GM12878 (cell line): ENCODE measurements at regions not wholly inside any gene's neighbourhood (a gene's known extent, or its start where the extent isn't known, plus 50 kb on each side); places are given as distances from the start of the nearest gene placed in this dataset.

Experiments used
- ATAC-seq: fragments of 200-7000 bp; cut with Tn5 transposase; 3 replicates; pipeline ENCODE4 v1.9.1; 2020; ENCODE audit warnings: mild to moderate bottlenecking, moderate library complexity
- BruUV-seq: library from RNA; stranded (reverse); fragments of 400-500 nt; replicated peaks from 2 replicates; lab custom pipeline; 2021; lab: Mats Ljungman, UMichigan
- CTCF ChIA-PET: fragments of 300-600 bp; sonication (Branson Sonifier 250); formaldehyde crosslinking; extraction: SDS; loops from one replicate; lab custom pipeline; 2021; ENCODE audit warnings: inconsistent platforms; lab: Yijun Ruan, JAX
- POLR2A ChIA-PET: fragments of 350-600 bp; formaldehyde crosslinking; extraction: SDS; loops from one replicate; lab custom pipeline; 2021; ENCODE audit warnings: inconsistent platforms; lab: Charles Lee
- RAD21 ChIA-PET: fragments of 300-600 bp; sonication (Branson Sonifier 250); formaldehyde crosslinking; loops from one replicate; lab custom pipeline; 2023; ENCODE audit warnings: antibody characterized with exemption; ENCODE audit not compliant: unreplicated experiment; lab: Charles Lee
- SMC1A ChIA-PET: fragments of 300-600 bp; sonication (Branson Sonifier 250); formaldehyde crosslinking; loops from one replicate; lab custom pipeline; 2023; ENCODE audit not compliant: unreplicated experiment, uncharacterized antibody; lab: Charles Lee
- DNase-seq: peaks from one replicate; pipeline ENCODE4 v3.0.0-alpha.2; 2011; ENCODE audit warnings: low read depth, low spot score
- FAIRE-seq: peaks from 3 replicates; lab custom pipeline; 2011; peaks lifted over from hg19 to GRCh38; lab: Jason Lieb, UNC
- H2AFZ ChIP-seq: 2 replicates; pipeline ENCODE4 v1.6.0; 2011; ENCODE audit warnings: low read depth, low read length, control low read depth; ENCODE audit not compliant: control insufficient read depth
- H3K27ac ChIP-seq: 2 replicates; pipeline ENCODE4 v1.5.1; 2011; ENCODE audit warnings: control low read depth; ENCODE audit not compliant: control insufficient read depth, insufficient read depth
- H3K27me3 ChIP-seq, 2 experiments: replicated peaks in 1 of 2; 2 replicates each; pipeline versions ENCODE4 v1.6.0 to v1.6.1; 2011; ENCODE audit warnings: low read length in 1 of 2; ENCODE audit not compliant: control insufficient read depth in 2 of 2, insufficient read depth in 2 of 2
- H3K36me3 ChIP-seq, 2 experiments: 2 replicates each; pipeline ENCODE4 v1.5.1; 2011; ENCODE audit warnings: low read length in 1 of 2; ENCODE audit not compliant: control insufficient read depth in 2 of 2, insufficient read depth in 2 of 2
- H3K4me1 ChIP-seq: 2 replicates; pipeline ENCODE4 v1.6.1; 2011; ENCODE audit warnings: mild to moderate bottlenecking, low read length, moderate library complexity, mixed read lengths; ENCODE audit not compliant: control insufficient read depth, insufficient read depth
- H3K4me2 ChIP-seq: 2 replicates; pipeline ENCODE4 v1.6.0; 2011; ENCODE audit warnings: control low read depth; ENCODE audit not compliant: control insufficient read depth, insufficient read depth
- H3K4me3 ChIP-seq: fragments of 200-600 bp; sonication (generic); 2 replicates; pipeline ENCODE4 v1.5.1; 2016
- H3K79me2 ChIP-seq: 2 replicates; pipeline ENCODE4 v1.6.0; 2011; ENCODE audit warnings: low read length; ENCODE audit not compliant: control insufficient read depth, insufficient read depth
- H3K9ac ChIP-seq: 2 replicates; pipeline ENCODE4 v1.8.0; 2011; ENCODE audit warnings: low read length, control low read depth, mixed read lengths; ENCODE audit not compliant: control insufficient read depth, insufficient read depth
- H3K9me3 ChIP-seq: replicated peaks from 3 replicates; pipeline ENCODE4 v1.5.1; 2011; ENCODE audit warnings: mild to moderate bottlenecking, low read length; ENCODE audit not compliant: control insufficient read depth, insufficient read depth
- H4K20me1 ChIP-seq: 2 replicates; pipeline ENCODE4 v1.6.0; 2011; ENCODE audit not compliant: control insufficient read depth, insufficient read depth
- BACH1 ChIP-seq: fragments of 450-650 bp; IDR thresholded peaks from 2 replicates; pipeline ENCODE4 v1.6.1; 2017; ENCODE audit warnings: mild to moderate bottlenecking, borderline replicate concordance
- CREB1 ChIP-seq: IDR thresholded peaks from 2 replicates; pipeline ENCODE4 v1.6.1; 2012; ENCODE audit warnings: low read depth, mild to moderate bottlenecking, inconsistent platforms
- ELK1 ChIP-seq: IDR thresholded peaks from 2 replicates; pipeline ENCODE4 v1.6.1; 2012; ENCODE audit warnings: low read depth, low read length, improper control_type of control experiment
- EZH2 ChIP-seq: IDR thresholded peaks from 2 replicates; pipeline ENCODE4 v1.6.1; 2012; ENCODE audit warnings: low read depth, mild to moderate bottlenecking, control low read depth, inconsistent platforms, low read length, borderline replicate concordance; ENCODE audit not compliant: control insufficient read depth
- JUND ChIP-seq: IDR thresholded peaks from 2 replicates; pipeline ENCODE4 v1.6.1; 2012; ENCODE audit warnings: low read depth, mild to moderate bottlenecking, low read length, improper control_type of control experiment, moderate library complexity
- KDM1A ChIP-seq: fragments of 200-600 bp; sonication (generic); IDR thresholded peaks from 2 replicates; pipeline ENCODE4 v1.6.1; 2016; ENCODE audit warnings: borderline replicate concordance
- KLF5 ChIP-seq: fragments of 450-650 bp; IDR thresholded peaks from 2 replicates; pipeline ENCODE4 v1.6.1; 2014; ENCODE audit warnings: mild to moderate bottlenecking; ENCODE audit not compliant: partially characterized antibody
- MAX ChIP-seq: IDR thresholded peaks from 2 replicates; pipeline ENCODE4 v1.6.1; 2012; ENCODE audit warnings: low read depth, low read length, improper control_type of control experiment
- MEF2A ChIP-seq: IDR thresholded peaks from 2 replicates; pipeline ENCODE4 v1.6.1; 2011; ENCODE audit warnings: low read depth, mild to moderate bottlenecking, low read length, moderate library complexity; ENCODE audit not compliant: insufficient read depth
- MEF2B ChIP-seq: fragments of 450-650 bp; IDR thresholded peaks from 2 replicates; pipeline ENCODE4 v1.6.1; 2018; ENCODE audit warnings: mild to moderate bottlenecking, moderate library complexity; ENCODE audit not compliant: partially characterized antibody, poor library complexity, severe bottlenecking
- MYB ChIP-seq: fragments of 150-350 bp; IDR thresholded peaks from 2 replicates; pipeline ENCODE4 v1.6.1; 2014; ENCODE audit warnings: mild to moderate bottlenecking, low read depth, low read length, borderline replicate concordance
- NFIC ChIP-seq: IDR thresholded peaks from 2 replicates; pipeline ENCODE4 v1.6.1; 2012; ENCODE audit warnings: low read depth, mild to moderate bottlenecking, inconsistent platforms, low read length, moderate library complexity
- NR2C2 ChIP-seq: IDR thresholded peaks from 2 replicates; pipeline ENCODE4 v1.6.1; 2011; ENCODE audit warnings: borderline replicate concordance, low read depth; ENCODE audit not compliant: control insufficient read depth, insufficient read length
- PAX8 ChIP-seq: fragments of 450-650 bp; IDR thresholded peaks from 2 replicates; pipeline ENCODE4 v1.6.1; 2017; ENCODE audit warnings: mild to moderate bottlenecking, moderate library complexity
- POLR2AphosphoS5 ChIP-seq: IDR thresholded peaks from 2 replicates; pipeline ENCODE4 v1.6.1; 2011; ENCODE audit warnings: mild to moderate bottlenecking, low read length, inconsistent platforms
- SKIL ChIP-seq: fragments of 450-650 bp; IDR thresholded peaks from 2 replicates; pipeline ENCODE4 v1.6.1; 2017; ENCODE audit warnings: mild to moderate bottlenecking, low read depth, inconsistent platforms; ENCODE audit not compliant: poor library complexity, severe bottlenecking
- SMAD1 ChIP-seq: fragments of 450-650 bp; IDR thresholded peaks from 2 replicates; pipeline ENCODE4 v1.6.1; 2018; ENCODE audit warnings: mild to moderate bottlenecking, low read depth; ENCODE audit not compliant: partially characterized antibody
- SPI1 ChIP-seq: IDR thresholded peaks from 2 replicates; pipeline ENCODE4 v1.6.1; 2011; ENCODE audit warnings: low read depth, mild to moderate bottlenecking, low read length, moderate library complexity, borderline replicate concordance; ENCODE audit not compliant: insufficient read depth
- SRF ChIP-seq, 2 experiments: IDR thresholded peaks; 2 replicates each; pipeline ENCODE4 v1.6.1; 2011; ENCODE audit warnings: low read depth in 2 of 2, low read length in 2 of 2, mild to moderate bottlenecking in 1 of 2, moderate library complexity in 1 of 2
- ZNF207 ChIP-seq: fragments of 450-650 bp; IDR thresholded peaks from 2 replicates; pipeline ENCODE4 v1.6.1; 2014; ENCODE audit warnings: antibody characterized with exemption, mild to moderate bottlenecking, borderline replicate concordance
- WGBS: methylation state at CpG from one replicate; pipeline ENCODE4 v1.1.6; 2016; ENCODE audit warnings: low lambda C conversion rate; ENCODE audit not compliant: insufficient replicate concordance, insufficient coverage; ENCODE audit errors: missing lambda C conversion rate; 5-methylcytosine and 5-hydroxymethylcytosine counted together
- in situ Hi-C: fragments of 300-500 bp; cut with MboI; formaldehyde crosslinking; loops from 9 replicates; pipeline ENCODE4 v1.14.3; 2018; ENCODE audit warnings: mixed read lengths
- intact Hi-C: fragments of 100-400 bp; cut with micrococcal nuclease; formaldehyde crosslinking; loops from one replicate; pipeline ENCODE4 v1.14.2; 2022; ENCODE audit not compliant: unreplicated experiment

- no peak for TF ChIP-seq KLF5
- TF ChIP-seq MAX = no peak
- no peak for TF ChIP-seq NFIC
- TF ChIP-seq ELK1 = no peak
- TF ChIP-seq JUND = no peak
- TF ChIP-seq, all 136 proteins: peak for 0
Observed at GRCh38 chr3:40846451-40846850, 321.7 kb downstream of the ZNF621 start (continued).

GRCh38 chr3:40847551-40847992 lies 322.8 kb downstream of the ZNF621 start:
- Histone ChIP-seq H3K36me3 (no peaks in the 10 kb centered on the region), H3K4me3 (no peak overlapping the region), H4K20me1 (no peaks in the 10 kb centered on the region), H3K4me2 (no peak overlapping the region), H3K4me1 (no peaks in the 10 kb centered on the region), H2AFZ (no peak overlapping the region), H3K9ac (no peak overlapping the region), H3K27me3 (0 out of 4 replicates have a peak, but pooled peaks cover 0 to 2% of the 10 kb centered on the region in 2 experiments), H3K79me2 (no peaks in the 10 kb centered on the region), H3K9me3 (no peaks in the 10 kb centered on the region; the same call in 2 of the 3 replicates), H3K27ac (no peak overlapping the region)
- in situ Hi-C loops (no loop called here), intact Hi-C loops (no loop called here)
- SMC1A ChIA-PET = no interaction called here
- BruUV-seq = no TSS peak
- POLR2A ChIA-PET = no interaction called here
- 12% methylated on average over 6 of the region's 6 CpGs for WGBS
- ATAC-seq = no peak
- FAIRE-seq = no peak
- DNase-seq = no peak
- RAD21 ChIA-PET = no interaction called here
- CTCF ChIA-PET = no interaction called here
- TF ChIP-seq EZH2 (no peak), MEF2A (no peak), PAX8 (no peak), ZNF207 (no peak), MEF2B (no peak), MYB (no peak), CREB1 (no peak), SRF (IDR thresholded peaks at IDR 0.05; ENCODE audit: low read depth in 2 of 2, low read length in 2 of 2) (no peak), SPI1 (no peak), ELK1 (no peak), NR2C2 (no peak), KDM1A (no peak), POLR2AphosphoS5 (no peak), BACH1 (no peak), SKIL (no peak), SMAD1 (no peak)
